ENCODE measurements at regions not wholly inside any gene's neighbourhood (a gene's known extent, or its start where the extent isn't known, plus 50 kb on each side); places are given as distances from the start of the nearest gene placed in this dataset.

- TF ChIP-seq CHD7 (IDR thresholded peaks at IDR 0.05; ENCODE audit: insufficient replicate concordance, low read length), result no peak
Measured at GRCh38 chr3:193938613-193939012, 197.3 kb upstream of the HES1 start (continued).

All from H1 (cell line).